ENCODE measurements at regions not wholly inside any gene's neighbourhood (a gene's known extent, or its start where the extent isn't known, plus 50 kb on each side); places are given as distances from the start of the nearest gene placed in this dataset.
A peak's percentile ranks its signal among the peaks of the same experiment; 100 is the strongest.

DNA sequence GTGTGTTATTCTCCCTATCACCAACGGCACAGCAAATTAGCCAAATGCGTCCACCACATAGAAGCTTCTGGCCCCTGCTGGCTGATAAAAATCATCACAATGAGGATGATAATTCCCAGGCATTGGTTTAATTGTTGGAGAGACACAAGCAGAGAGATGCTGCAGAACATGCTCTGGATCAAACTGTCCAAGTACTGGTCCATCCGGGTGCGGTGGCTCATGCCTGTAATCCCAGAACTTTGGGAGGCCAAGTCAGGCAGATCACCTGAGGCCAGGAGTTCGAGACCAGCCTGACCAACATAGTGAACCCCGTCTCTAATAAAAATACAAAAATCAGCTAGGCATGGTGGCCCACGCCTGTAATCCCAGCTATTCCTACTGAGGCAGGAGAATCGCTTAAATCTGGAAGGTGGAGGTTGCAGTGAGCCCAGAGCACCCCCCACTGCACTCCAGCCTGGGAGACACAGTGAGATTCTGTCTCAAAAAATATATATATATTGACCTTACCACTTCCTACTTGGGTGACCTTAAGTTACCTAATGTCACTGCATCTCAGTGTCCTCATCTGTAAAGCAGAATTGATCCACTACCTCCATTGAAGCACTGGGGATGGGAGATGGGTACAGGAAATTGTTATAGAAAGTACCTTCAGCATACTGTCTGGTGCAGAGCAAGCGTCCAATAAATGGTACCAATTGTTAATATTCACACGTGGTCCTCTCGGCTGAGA, 83.7 kb upstream of the EGLN3 start:
- intact Hi-C loops (cut with DNase I): no loop called here
- Histone ChIP-seq H3K36me3 (no peaks in the 10 kb centered on the region), H3K4me1 (ENCODE audit: insufficient read depth) (peaks cover 3% of the 10 kb centered on the region), H3K27me3 (no peaks in the 10 kb centered on the region), H3K9me3 (no peaks in the 10 kb centered on the region), H3K27ac (no peak overlapping the region), H3K4me3 (no peak overlapping the region)
- no peak for DNase-seq
- TF ChIP-seq EP300 (IDR thresholded peaks at IDR 0.05) (no peak), CTCF (IDR thresholded peaks at IDR 0.05) (no peak), POLR2A (IDR thresholded peaks at IDR 0.05) (no peak)
- WGBS, 3 donors: 89 to 90% (median 90%) methylated on average over 11 of the region's 11 CpGs

- WGBS, 3 donors: 83 to 85% (median 84%) methylated on average over 5 of the region's 5 CpGs
- TF ChIP-seq POLR2A (IDR thresholded peaks at IDR 0.05) (no peak), EP300 (IDR thresholded peaks at IDR 0.05) (no peak), CTCF (IDR thresholded peaks at IDR 0.05) (no peak)
- Histone ChIP-seq H3K36me3 (no peaks in the 10 kb centered on the region), H3K4me1 (ENCODE audit: insufficient read depth) (peaks cover 3% of the 10 kb centered on the region), H3K27me3 (no peaks in the 10 kb centered on the region), H3K9me3 (no peaks in the 10 kb centered on the region), H3K4me3 (no peak overlapping the region), H3K27ac (no peak overlapping the region)
- intact Hi-C loops (cut with DNase I): no loop called here
- DNase-seq: no peak
Observed at GRCh38 chr14:34032720-34033119, 81.8 kb upstream of the EGLN3 start.

- no peak overlapping the region for H3K27ac ChIP-seq
- H3K9me3 ChIP-seq: no peaks in the 10 kb centered on the region
- intact Hi-C loops (cut with DNase I): no loop called here
- H3K27me3 ChIP-seq: no peaks in the 10 kb centered on the region
- TF ChIP-seq CTCF (IDR thresholded peaks at IDR 0.05) (no peak), POLR2A (IDR thresholded peaks at IDR 0.05) (no peak), EP300 (IDR thresholded peaks at IDR 0.05) (no peak)
- no peaks in the 10 kb centered on the region for H3K36me3 ChIP-seq
- H3K4me1 ChIP-seq (ENCODE audit: insufficient read depth): peaks cover 3% of the 10 kb centered on the region
- H3K4me3 ChIP-seq: no peak overlapping the region
- DNase-seq: peak; percentile 45 to 65 (median 52)
- 0 to 4% (median 3%) methylated on average over 1 of the region's 1 CpG for WGBS, 3 donors
Observed at GRCh38 chr14:34030864-34031263, 80.0 kb upstream of the EGLN3 start.

DNA sequence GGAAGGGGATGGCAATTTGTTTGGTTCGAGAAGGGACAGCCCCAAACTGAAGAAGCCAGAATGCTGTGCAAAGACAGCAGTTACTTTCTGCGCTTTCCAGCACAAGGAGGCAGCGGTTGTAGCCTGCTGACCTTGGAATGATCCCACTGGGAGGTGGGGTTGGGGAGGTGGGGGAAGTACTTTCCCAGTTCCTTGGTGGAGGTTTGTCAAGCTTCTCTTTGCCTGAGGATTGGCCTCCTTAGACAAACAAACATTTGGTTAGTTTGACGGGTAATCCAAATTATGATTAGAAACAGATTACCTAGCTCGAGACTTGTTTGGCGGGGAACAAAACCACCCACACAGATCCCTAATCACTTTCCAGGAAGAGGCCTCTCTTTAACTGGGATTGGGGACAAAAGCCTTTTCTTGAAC, 79.1 kb upstream of the EGLN3 start:
- H3K9me3 ChIP-seq: no peaks in the 10 kb centered on the region
- H3K4me3 ChIP-seq: no peak overlapping the region
- H3K4me1 ChIP-seq (ENCODE audit: insufficient read depth): peaks cover 3% of the 10 kb centered on the region
- H3K27me3 ChIP-seq: no peaks in the 10 kb centered on the region
- TF ChIP-seq CTCF (IDR thresholded peaks at IDR 0.05): no peak
- no peak for TF ChIP-seq EP300 (IDR thresholded peaks at IDR 0.05)
- no peak for TF ChIP-seq POLR2A (IDR thresholded peaks at IDR 0.05)
- no peaks in the 10 kb centered on the region for H3K36me3 ChIP-seq
- H3K27ac ChIP-seq: no peak overlapping the region
- whole genome bisulfite sequencing, 3 donors: 11 to 27% (median 25%) methylated on average over 6 of the region's 6 CpGs
- peak; percentile 24 to 54 (median 29) for DNase-seq
- intact Hi-C loops (cut with DNase I): no loop called here
